GM21360 (cell line): ENCODE measurements at regions not wholly inside any gene's neighbourhood (a gene's known extent, or its start where the extent isn't known, plus 50 kb on each side); places are given as distances from the start of the nearest gene placed in this dataset.
A peak's percentile ranks its signal among the peaks of the same experiment; 100 is the strongest.

ENCODE experiments used
- ATAC-seq: cut with Tn5 transposase; IDR thresholded peaks from one replicate; pipeline ENCODE4 v1.9.1; 2021; ENCODE audit warnings: mild to moderate bottlenecking, moderate library complexity; ENCODE audit not compliant: unreplicated experiment

- no peak for ATAC-seq
Observed at GRCh38 chrX:109312757-109313156, 169.1 kb downstream of the GUCY2F start.

- ATAC-seq, result no peak
Observed at GRCh38 chrX:109310031-109310430, 171.9 kb downstream of the GUCY2F start.

GRCh38 chrX:109301177-109301576 is 180.7 kb downstream of the GUCY2F start:
- no peak for ATAC-seq

- no peak for ATAC-seq
Observed at GRCh38 chrX:109300415-109300814, 181.5 kb downstream of the GUCY2F start.

GRCh38 chrX:109299091-109299490 is 182.8 kb downstream of the GUCY2F start:
- ATAC-seq, result no peak

- ATAC-seq, result no peak
Observed at GRCh38 chrX:109294097-109294814, 187.6 kb downstream of the GUCY2F start.

- ATAC-seq, result no peak
Observed at GRCh38 chrX:109283870-109284269, 198.0 kb downstream of the GUCY2F start.

- ATAC-seq, result peak; percentile 78
Observed at GRCh38 chrX:109281483-109282275, 200.2 kb downstream of the GUCY2F start.

- no peak for ATAC-seq
Observed at GRCh38 chrX:109274806-109275205, 207.1 kb downstream of the GUCY2F start.

GRCh38 chrX:109270580-109271484 is 211.1 kb downstream of the GUCY2F start:
- ATAC-seq, result peak; percentile 93

- no peak for ATAC-seq
Observed at GRCh38 chrX:109268340-109268739, 213.5 kb downstream of the GUCY2F start.

GRCh38 chrX:109266034-109266433 is 215.9 kb downstream of the GUCY2F start:
- no peak for ATAC-seq

- ATAC-seq, result peak; percentile 56
Observed at GRCh38 chrX:109264878-109265277, 217.0 kb downstream of the GUCY2F start.

- no peak for ATAC-seq
Observed at GRCh38 chrX:109261279-109261678, 220.6 kb downstream of the GUCY2F start.

GRCh38 chrX:109252789-109253188 is 229.1 kb downstream of the GUCY2F start:
- ATAC-seq, result no peak

- ATAC-seq, result no peak
Observed at GRCh38 chrX:109218761-109219160, 263.1 kb downstream of the GUCY2F start.

GRCh38 chrX:109199726-109200125 is 282.2 kb downstream of the GUCY2F start:
- ATAC-seq, result no peak

GRCh38 chrX:109190542-109190941 is 291.3 kb downstream of the GUCY2F start:
- ATAC-seq, result peak; percentile 52

GRCh38 chrX:109187473-109188168 is 294.3 kb downstream of the GUCY2F start:
- ATAC-seq, result peak; percentile 74

GRCh38 chrX:109186939-109187338 is 294.9 kb downstream of the GUCY2F start:
- no peak for ATAC-seq
